GM18909 (cell line): ENCODE measurements at regions not wholly inside any gene's neighbourhood (a gene's known extent, or its start where the extent isn't known, plus 50 kb on each side); places are given as distances from the start of the nearest gene placed in this dataset.
A peak's percentile ranks its signal among the peaks of the same experiment; 100 is the strongest.
"Not testable (repeated sequence)": the region's sequence is repeated elsewhere in the genome, so short reads cannot be mapped to it uniquely, and the experiment has no call there.

Experiments
- ATAC-seq: cut with Tn5 transposase; IDR thresholded peaks from one replicate; pipeline ENCODE4 v1.9.1; 2021; ENCODE audit warnings: mild to moderate bottlenecking; ENCODE audit not compliant: unreplicated experiment, poor library complexity

DNA sequence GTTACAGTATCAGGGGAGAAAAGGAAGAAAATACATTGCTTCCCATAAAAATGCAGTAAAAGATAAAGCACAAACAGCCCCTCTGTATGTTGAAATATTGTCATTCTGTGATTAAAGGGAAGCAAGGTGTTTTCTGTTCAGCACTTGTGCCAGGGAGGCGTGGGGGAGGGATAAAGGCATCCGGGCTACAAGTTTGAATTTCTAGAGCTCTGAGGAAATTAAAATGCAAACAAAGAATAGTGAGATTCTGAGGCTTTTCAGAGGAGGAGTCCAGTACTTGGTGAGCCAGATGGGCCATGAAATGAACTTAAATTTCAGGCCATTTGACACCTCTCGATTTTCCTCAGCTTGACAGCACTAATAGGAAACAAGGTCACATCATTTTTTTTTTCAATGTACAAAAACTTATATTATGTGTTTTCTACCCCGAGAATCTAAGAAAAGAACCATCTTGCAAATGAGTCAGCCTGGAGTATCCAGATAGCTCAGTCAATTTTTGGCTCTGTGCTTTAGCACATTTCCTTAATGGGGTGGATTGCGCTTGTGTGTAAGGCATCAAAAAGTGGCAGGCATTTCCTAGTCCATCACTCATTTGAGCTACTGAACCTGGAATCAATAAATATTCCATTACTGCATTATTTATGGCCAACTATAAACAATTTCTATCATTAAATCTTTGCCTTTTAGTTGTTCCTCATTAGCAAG lies 640.8 kb upstream of the TBL1XR1 start:
- ATAC-seq, result no peak

DNA sequence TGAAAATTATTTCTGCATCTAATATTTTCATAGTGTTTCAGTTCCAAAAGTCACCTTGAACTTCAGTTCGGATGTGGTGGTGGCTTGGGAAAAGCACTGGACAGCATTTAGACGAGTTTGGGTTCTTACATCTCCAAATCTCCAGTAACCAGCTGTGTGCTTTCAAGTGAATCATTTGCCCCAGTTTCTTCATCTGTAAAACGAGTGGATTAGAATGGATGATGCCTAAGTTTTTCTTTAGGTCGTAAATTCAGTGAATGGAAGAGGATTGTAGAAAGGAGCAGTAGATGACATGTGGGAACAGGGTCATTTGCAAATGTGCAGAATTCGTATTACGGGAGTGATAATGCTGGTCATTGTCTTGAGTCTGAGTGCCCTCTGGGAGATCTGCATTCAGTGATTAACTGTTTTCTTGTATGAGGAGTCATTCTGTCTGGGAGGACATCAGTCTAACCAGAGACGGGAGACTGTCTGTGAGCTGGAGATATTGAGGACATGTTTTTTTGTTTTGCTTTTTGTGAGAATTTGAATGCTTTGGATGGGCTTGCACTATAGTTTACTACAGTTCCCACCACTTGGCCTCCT lies 641.6 kb upstream of the TBL1XR1 start:
- ATAC-seq, result no peak

GRCh38 chr3:177842302-177842701 lies 645.0 kb upstream of the TBL1XR1 start:
- ATAC-seq, result no peak

- ATAC-seq, result no peak
Observed at GRCh38 chr3:177842743-177843734, 645.8 kb upstream of the TBL1XR1 start.

DNA sequence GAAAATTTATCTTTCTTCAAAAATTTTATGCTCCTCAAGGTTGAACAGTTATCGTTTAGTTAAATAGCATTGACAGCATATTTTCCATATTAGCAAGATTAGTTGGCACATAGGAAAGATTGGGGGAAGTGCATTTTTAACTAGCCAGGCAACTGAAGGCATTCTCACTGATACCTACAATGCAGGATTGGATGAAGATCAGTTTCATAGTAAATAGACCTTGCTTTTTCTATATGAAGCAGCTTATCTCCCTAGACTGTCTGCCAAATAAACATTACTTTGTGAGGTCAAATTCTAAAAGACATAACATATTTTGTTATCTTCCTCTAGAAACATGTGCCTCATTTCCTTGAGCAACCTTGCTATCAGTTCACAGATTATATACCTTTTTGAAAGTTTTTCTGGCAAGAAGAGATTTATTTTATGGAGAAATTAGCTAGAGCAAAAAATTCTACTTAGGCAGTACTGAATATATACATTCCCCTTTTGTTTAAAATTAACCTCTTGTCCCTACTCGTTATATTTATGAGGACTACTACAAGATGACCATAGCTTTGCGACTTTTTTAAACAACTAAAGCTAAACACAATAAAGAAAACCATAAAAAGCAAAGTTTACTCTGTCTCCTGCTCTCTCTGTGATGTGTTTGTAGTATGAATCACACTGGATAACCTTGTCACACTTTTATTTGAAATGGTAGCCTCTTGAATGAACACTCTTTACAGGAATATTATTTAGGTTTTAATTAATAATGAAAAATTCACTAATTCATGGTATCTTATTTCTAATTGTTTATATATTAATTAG lies 654.9 kb upstream of the TBL1XR1 start:
- no peak for ATAC-seq

DNA sequence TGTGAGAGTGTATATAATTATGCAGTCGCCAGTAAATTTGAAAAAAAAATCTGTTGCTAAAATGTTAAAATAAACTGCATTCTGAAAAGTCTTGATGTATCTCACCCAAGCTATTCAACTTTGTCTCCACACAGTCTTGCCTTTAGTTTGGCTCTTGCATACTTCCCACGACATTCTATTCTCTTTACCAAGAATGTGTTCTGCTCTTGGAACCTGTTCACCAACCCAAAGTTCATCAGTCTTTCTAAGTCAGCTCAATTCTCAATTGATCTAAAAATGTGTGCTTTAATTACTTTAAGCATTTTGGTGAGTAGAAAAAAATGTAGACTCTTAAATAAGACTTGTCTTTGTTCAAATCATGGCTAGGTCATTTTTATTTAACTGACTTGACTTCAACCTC lies 657.7 kb upstream of the TBL1XR1 start:
- no peak for ATAC-seq

DNA sequence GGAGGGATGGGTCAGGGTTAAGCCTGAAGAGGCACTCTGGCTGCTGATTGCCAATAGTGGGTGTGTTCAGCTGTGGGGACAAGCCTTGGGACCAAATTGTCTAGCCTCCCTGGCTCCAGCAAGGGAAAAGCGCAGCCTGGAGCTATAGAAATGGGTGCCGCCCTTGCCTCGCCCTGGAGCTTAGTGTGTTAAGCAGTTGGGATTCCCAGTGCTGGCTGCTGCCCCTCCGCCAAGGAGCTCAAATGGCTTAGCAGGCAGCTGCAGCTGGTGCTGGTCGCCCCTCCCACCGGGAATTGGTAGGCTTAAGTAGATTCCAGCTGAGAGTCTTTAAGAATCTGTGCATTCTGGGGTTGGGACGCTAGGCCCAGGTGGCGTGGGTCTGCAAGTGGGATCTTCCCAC lies 662.9 kb upstream of the TBL1XR1 start:
- ATAC-seq, result no peak

DNA sequence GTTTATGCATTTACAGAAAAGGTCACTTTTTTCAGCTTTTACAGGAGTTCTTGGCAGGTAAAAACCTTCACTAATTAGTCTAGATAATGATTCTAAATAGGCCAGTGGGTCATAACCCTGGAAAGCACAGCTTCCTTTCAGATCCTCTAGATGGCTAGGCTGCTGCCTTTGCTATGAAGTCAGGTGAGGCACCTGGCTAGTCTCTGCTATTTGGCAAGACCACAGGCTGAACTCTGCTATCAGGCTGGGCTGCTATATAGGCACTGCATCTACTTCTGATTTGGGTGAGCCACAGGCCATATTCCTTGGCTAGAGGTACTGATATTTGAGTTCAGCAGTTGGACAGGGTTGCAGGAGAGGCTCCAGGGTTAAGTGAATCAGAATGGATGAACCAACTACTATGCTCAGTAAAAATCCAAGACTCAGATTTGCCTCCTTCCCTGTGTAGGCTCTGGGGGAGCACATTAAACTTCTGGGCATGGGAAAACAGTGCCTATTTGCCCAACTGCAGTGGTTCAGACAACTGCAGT lies 665.7 kb upstream of the TBL1XR1 start:
- no peak for ATAC-seq

DNA sequence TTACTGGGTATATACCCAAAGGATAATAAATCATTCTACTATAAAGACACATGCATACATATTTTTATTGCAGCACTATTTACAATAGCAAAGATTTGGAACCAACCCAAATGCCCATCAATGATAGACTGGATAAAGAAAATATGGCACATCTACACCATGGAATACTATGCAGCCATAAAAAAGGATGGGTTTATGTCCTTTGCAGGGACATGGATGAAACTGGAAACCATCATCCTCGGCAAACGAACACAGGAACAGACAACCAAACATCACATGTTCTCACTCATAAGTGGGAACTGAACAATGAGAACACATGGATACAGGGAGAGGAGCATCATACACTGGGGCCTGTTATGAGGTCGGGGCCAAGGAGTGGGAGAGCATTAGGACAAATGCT lies 665.0 kb upstream of the KCNMB2 start:
- not testable (repeated sequence) for ATAC-seq

- ATAC-seq, result no peak
Observed at GRCh38 chr3:177878192-177878591, 658.0 kb upstream of the KCNMB2 start.

- no peak for ATAC-seq
Observed at GRCh38 chr3:177878957-177879356, 657.3 kb upstream of the KCNMB2 start.

GRCh38 chr3:177881351-177881750 lies 654.9 kb upstream of the KCNMB2 start:
- ATAC-seq, result no peak

GRCh38 chr3:177882124-177882648 lies 654.0 kb upstream of the KCNMB2 start:
- no peak for ATAC-seq

DNA sequence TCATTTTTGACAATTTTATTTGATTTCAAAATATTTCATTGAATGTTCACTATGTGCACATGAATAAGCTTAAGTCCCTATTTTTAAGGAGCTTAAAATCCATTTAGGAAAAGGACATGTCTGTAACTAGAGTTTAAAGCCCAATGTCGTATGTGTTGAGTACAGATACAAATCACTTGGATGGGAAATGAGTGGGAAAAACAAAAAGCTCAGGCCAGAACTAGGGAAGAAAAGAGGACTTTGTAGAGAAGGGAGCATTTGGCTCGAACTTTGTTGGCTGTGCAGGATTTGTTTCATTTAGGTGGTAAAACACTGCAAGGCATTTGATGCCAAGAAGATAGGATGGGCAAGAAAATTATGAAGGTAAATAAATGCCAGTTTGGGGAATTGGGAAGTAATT lies 653.1 kb upstream of the KCNMB2 start:
- ATAC-seq, result no peak

DNA sequence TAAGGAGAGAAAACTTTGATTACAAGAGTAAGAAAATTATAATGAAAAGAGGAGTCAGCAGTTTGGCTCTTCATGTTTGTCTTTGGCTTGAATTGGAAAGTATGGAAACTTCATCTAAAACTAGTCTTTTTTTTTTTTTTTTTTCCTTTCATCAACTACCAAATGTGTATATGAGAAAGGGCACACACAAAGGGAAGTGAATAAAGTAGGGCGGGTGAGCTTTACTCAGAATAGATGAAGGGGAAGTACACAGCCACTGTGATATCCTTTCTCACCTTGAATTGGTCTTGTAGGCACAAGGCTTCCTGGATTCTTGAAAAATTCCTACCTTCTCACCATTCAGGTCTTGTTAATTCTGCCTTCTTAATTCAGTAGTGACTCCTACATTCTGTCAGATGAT lies 652.3 kb upstream of the KCNMB2 start:
- no peak for ATAC-seq

GRCh38 chr3:177885063-177885462 lies 651.2 kb upstream of the KCNMB2 start:
- no peak for ATAC-seq

DNA sequence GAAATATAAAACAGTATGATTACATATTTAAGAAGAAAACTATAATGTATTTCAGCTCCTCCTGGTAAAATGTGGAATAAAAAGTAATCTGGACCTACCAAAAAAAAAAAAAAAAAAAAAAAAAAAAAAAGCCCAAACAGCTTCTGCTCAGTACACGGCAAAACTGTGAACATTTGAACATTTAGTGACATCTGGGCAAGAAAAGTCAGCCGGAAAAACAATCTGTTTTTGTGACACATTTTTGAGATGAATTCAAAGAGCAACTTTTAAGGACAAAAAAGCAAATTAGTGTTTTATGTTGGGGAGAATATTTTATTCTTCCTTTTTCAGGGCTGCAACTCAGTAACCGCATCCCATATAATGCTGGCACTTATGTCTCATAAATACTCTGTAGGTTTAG lies 649.7 kb upstream of the KCNMB2 start:
- ATAC-seq, result no peak

DNA sequence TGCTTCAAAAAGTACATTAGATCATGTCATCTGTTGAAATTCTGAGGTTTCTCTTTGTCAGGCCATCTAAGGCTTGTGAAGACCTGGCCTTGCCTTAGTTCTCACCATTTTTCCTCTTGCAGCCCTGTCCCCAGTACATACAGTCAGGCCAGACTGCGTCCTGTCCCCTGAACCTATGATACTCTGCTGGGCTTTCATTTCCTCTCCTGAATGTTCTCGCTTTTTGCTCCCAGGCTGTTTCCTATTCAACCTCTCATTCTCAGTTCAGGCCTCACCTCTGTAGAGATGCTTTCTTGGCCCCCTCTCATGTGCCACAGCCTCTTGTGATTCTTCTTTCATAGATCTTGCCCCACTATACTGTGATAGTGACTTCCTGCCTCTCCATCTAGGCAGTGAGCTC lies 648.8 kb upstream of the KCNMB2 start:
- peak; percentile 68 for ATAC-seq

GRCh38 chr3:177889161-177889560 lies 647.1 kb upstream of the KCNMB2 start:
- no peak for ATAC-seq
